Loucy (cell line): ENCODE measurements at regions not wholly inside any gene's neighbourhood (a gene's known extent, or its start where the extent isn't known, plus 50 kb on each side); places are given as distances from the start of the nearest gene placed in this dataset.
"Not testable (repeated sequence)": the region's sequence is repeated elsewhere in the genome, so short reads cannot be mapped to it uniquely, and the experiment has no call there.

ENCODE experiments used
- H2AFZ ChIP-seq: fragments of 200-600 bp; sonication (generic); 2 replicates; pipeline ENCODE4 v1.6.0; 2016; ENCODE audit warnings: antibody characterized with exemption, mild to moderate bottlenecking, low read length, moderate library complexity
- H3F3A ChIP-seq: fragments of 200-600 bp; 2 replicates; pipeline ENCODE4 v1.6.0; 2016; ENCODE audit warnings: antibody characterized with exemption, low read depth, mild to moderate bottlenecking
- H3K27me3 ChIP-seq: fragments of 200-600 bp; sonication (generic); 2 replicates; pipeline ENCODE4 v1.6.1; 2014; ENCODE audit warnings: low read length, mild to moderate bottlenecking; ENCODE audit not compliant: insufficient read depth, poor library complexity, severe bottlenecking
- H3K36me3 ChIP-seq: fragments of 200-600 bp; sonication (generic); 2 replicates; pipeline ENCODE4 v1.6.1; 2016; ENCODE audit warnings: low read length; ENCODE audit not compliant: insufficient read depth
- H3K4me1 ChIP-seq: fragments of 200-600 bp; sonication (generic); 2 replicates; pipeline ENCODE4 v1.5.1; 2014; ENCODE audit warnings: low read length, mild to moderate bottlenecking; ENCODE audit not compliant: insufficient read depth, poor library complexity, severe bottlenecking
- H3K4me2 ChIP-seq: fragments of 200-600 bp; sonication (generic); 2 replicates; pipeline ENCODE4 v1.6.0; 2014; ENCODE audit warnings: antibody characterized with exemption, low read length, low read depth, mild to moderate bottlenecking; ENCODE audit not compliant: poor library complexity, severe bottlenecking
- H3K4me3 ChIP-seq: fragments of 200-600 bp; sonication (generic); 2 replicates; pipeline ENCODE4 v1.5.1; 2014; ENCODE audit warnings: low read length, mild to moderate bottlenecking, mixed read lengths; ENCODE audit not compliant: poor library complexity, severe bottlenecking
- H3K79me2 ChIP-seq: fragments of 200-600 bp; sonication (generic); 2 replicates; pipeline ENCODE4 v1.6.1; 2014; ENCODE audit warnings: low read length; ENCODE audit not compliant: insufficient read depth
- H3K9ac ChIP-seq: fragments of 200-600 bp; sonication (generic); 2 replicates; pipeline ENCODE4 v1.6.0; 2014; ENCODE audit warnings: mild to moderate bottlenecking, low read depth, low read length, moderate library complexity; ENCODE audit not compliant: poor library complexity, severe bottlenecking
- H3K9me2 ChIP-seq: fragments of 200-600 bp; sonication (generic); replicated peaks from 2 replicates; pipeline ENCODE4 v1.6.1; 2016; ENCODE audit warnings: low read depth, low read length, mixed read lengths
- H3K9me3 ChIP-seq: fragments of 200-600 bp; sonication (generic); 2 replicates; pipeline ENCODE4 v1.6.1; 2014; ENCODE audit warnings: mild to moderate bottlenecking, antibody characterized with exemption, low read length, low read depth; ENCODE audit not compliant: insufficient read depth
- H4K20me1 ChIP-seq: fragments of 200-600 bp; sonication (generic); 2 replicates; pipeline ENCODE4 v1.6.0; 2014; ENCODE audit warnings: antibody characterized with exemption, low read length, mild to moderate bottlenecking; ENCODE audit not compliant: insufficient read depth, poor library complexity, severe bottlenecking
- EZH2phosphoT487 ChIP-seq: fragments of 200-600 bp; IDR thresholded peaks from 2 replicates; pipeline ENCODE4 v1.6.1; 2018; ENCODE audit warnings: antibody characterized with exemption, mild to moderate bottlenecking, moderate library complexity, borderline replicate concordance
- TF ChIP-seq, protein P1 (sequence below): fragments of 200-600 bp; sonication (generic); conservative IDR thresholded peaks from 2 replicates; pipeline ENCODE4 v1.5.1; 2014; ENCODE audit warnings: mild to moderate bottlenecking, antibody characterized with exemption, low read length

- H2AFZ ChIP-seq = no peak overlapping the region
- no peak overlapping the region for H3K9ac ChIP-seq
- TF ChIP-seq, protein P1, sequence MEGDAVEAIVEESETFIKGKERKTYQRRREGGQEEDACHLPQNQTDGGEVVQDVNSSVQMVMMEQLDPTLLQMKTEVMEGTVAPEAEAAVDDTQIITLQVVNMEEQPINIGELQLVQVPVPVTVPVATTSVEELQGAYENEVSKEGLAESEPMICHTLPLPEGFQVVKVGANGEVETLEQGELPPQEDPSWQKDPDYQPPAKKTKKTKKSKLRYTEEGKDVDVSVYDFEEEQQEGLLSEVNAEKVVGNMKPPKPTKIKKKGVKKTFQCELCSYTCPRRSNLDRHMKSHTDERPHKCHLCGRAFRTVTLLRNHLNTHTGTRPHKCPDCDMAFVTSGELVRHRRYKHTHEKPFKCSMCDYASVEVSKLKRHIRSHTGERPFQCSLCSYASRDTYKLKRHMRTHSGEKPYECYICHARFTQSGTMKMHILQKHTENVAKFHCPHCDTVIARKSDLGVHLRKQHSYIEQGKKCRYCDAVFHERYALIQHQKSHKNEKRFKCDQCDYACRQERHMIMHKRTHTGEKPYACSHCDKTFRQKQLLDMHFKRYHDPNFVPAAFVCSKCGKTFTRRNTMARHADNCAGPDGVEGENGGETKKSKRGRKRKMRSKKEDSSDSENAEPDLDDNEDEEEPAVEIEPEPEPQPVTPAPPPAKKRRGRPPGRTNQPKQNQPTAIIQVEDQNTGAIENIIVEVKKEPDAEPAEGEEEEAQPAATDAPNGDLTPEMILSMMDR = no peak
- no peak for TF ChIP-seq EZH2phosphoT487
- H3K9me2 ChIP-seq = no peaks in the 10 kb centered on the region
- no peaks in the 10 kb centered on the region for H4K20me1 ChIP-seq
- no peaks in the 10 kb centered on the region for H3K36me3 ChIP-seq
- no peak overlapping the region for H3K4me2 ChIP-seq
- H3K27me3 ChIP-seq = no peaks in the 10 kb centered on the region
- H3K9me3 ChIP-seq = no peaks in the 10 kb centered on the region
- no peaks in the 10 kb centered on the region for H3K4me1 ChIP-seq
- no peak overlapping the region for H3K4me3 ChIP-seq
- no peaks in the 10 kb centered on the region for H3F3A ChIP-seq
- no peaks in the 10 kb centered on the region for H3K79me2 ChIP-seq
Measured at GRCh38 chr3:109411547-109411946, 74.2 kb upstream of the DPPA4 start.

- Histone ChIP-seq H3K4me3 (no peak overlapping the region), H3K9me3 (no peaks in the 10 kb centered on the region), H3K79me2 (no peaks in the 10 kb centered on the region), H3K9me2 (no peaks in the 10 kb centered on the region), H3K27me3 (no peaks in the 10 kb centered on the region), H3F3A (no peaks in the 10 kb centered on the region), H3K9ac (no peak overlapping the region), H3K4me2 (no peak overlapping the region), H3K36me3 (no peaks in the 10 kb centered on the region), H2AFZ (no peak overlapping the region), H3K4me1 (no peaks in the 10 kb centered on the region), H4K20me1 (no peaks in the 10 kb centered on the region)
- TF ChIP-seq, protein P1 = no peak
- no peak for TF ChIP-seq EZH2phosphoT487
Measured at GRCh38 chr3:109396806-109397205, 59.5 kb upstream of the DPPA4 start.

GRCh38 chr3:109393728-109394127 lies 56.4 kb upstream of the DPPA4 start:
- H3K79me2 ChIP-seq, H3K4me2 ChIP-seq, H2AFZ ChIP-seq, H4K20me1 ChIP-seq, H3F3A ChIP-seq, H3K9me3 ChIP-seq, H3K9me2 ChIP-seq, H3K36me3 ChIP-seq, H3K9ac ChIP-seq, H3K4me1 ChIP-seq, H3K27me3 ChIP-seq, H3K4me3 ChIP-seq: not testable (repeated sequence)

DNA sequence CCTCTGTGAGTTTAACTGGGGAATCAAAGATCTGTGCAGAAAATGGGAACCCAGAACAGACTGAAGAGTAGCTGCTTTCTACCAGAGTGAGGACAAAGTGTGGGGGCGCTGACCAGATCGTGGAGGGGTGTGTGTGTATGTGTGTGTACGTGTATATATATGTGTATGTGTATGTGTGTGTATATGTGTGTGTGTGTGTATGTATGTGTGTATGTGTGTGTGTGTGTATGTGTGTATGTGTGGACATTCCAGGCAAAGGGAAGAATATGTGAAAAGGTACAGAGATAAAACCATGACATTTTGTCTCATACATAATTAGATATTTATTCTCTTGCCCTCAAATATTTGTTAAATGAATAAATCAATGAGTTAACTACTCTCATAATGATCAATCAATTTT lies 54.9 kb upstream of the DPPA4 start:
- no peaks in the 10 kb centered on the region for H3F3A ChIP-seq
- no peaks in the 10 kb centered on the region for H3K27me3 ChIP-seq
- H3K36me3 ChIP-seq = no peaks in the 10 kb centered on the region
- TF ChIP-seq EZH2phosphoT487 = no peak
- TF ChIP-seq, protein P1 = no peak
- H3K4me2 ChIP-seq = no peak overlapping the region
- H4K20me1 ChIP-seq = no peaks in the 10 kb centered on the region
- no peak overlapping the region for H3K4me3 ChIP-seq
- peaks cover 6% of the 10 kb centered on the region for H3K4me1 ChIP-seq
- no peaks in the 10 kb centered on the region for H3K9me2 ChIP-seq
- H3K9me3 ChIP-seq = no peaks in the 10 kb centered on the region
- no peak overlapping the region for H2AFZ ChIP-seq
- H3K79me2 ChIP-seq = no peaks in the 10 kb centered on the region
- H3K9ac ChIP-seq = no peak overlapping the region
